ENCODE measurements at regions not wholly inside any gene's neighbourhood (a gene's known extent, or its start where the extent isn't known, plus 50 kb on each side); places are given as distances from the start of the nearest gene placed in this dataset.

- DNase-seq: no peak
These were observed 496.4 kb upstream of the CBLB start for GRCh38 chr3:106365061-106365691.

GRCh38 chr3:106366352-106366751, 497.5 kb upstream of the CBLB start:
- no peak for DNase-seq

- no peak for DNase-seq
These were observed 498.7 kb upstream of the CBLB start for GRCh38 chr3:106367496-106367895.

- DNase-seq: no peak
These were observed 502.6 kb upstream of the CBLB start for GRCh38 chr3:106371221-106371970.

GRCh38 chr3:106371971-106372805, 503.4 kb upstream of the CBLB start:
- DNase-seq: no peak

GRCh38 chr3:106372806-106373190, 504.0 kb upstream of the CBLB start:
- DNase-seq: no peak

- DNase-seq: no peak
These were observed 507.3 kb upstream of the CBLB start for GRCh38 chr3:106376016-106376570.

GRCh38 chr3:106379251-106379750, 510.5 kb upstream of the CBLB start:
- DNase-seq: no peak

GRCh38 chr3:106380232-106380631, 511.4 kb upstream of the CBLB start:
- no peak for DNase-seq

- DNase-seq: no peak
These were observed 512.6 kb upstream of the CBLB start for GRCh38 chr3:106381286-106381938.

- DNase-seq: no peak
These were observed 513.1 kb upstream of the CBLB start for GRCh38 chr3:106381939-106382335.

- no peak for DNase-seq
These were observed 517.2 kb upstream of the CBLB start for GRCh38 chr3:106386050-106386449.

GRCh38 chr3:106392915-106393314, 524.1 kb upstream of the CBLB start:
- no peak for DNase-seq

GRCh38 chr3:106397006-106397405, 528.2 kb upstream of the CBLB start:
- DNase-seq: no peak

- no peak for DNase-seq
These were observed 530.2 kb upstream of the CBLB start for GRCh38 chr3:106398891-106399600.

- no peak for DNase-seq
These were observed 530.9 kb upstream of the CBLB start for GRCh38 chr3:106399761-106400160.

- no peak for DNase-seq
These were observed 533.1 kb upstream of the CBLB start for GRCh38 chr3:106401666-106402490.

- no peak for DNase-seq
These were observed 534.7 kb upstream of the CBLB start for GRCh38 chr3:106403371-106404145.

GRCh38 chr3:106413683-106414082, 544.9 kb upstream of the CBLB start:
- DNase-seq: no peak

- DNase-seq: no peak
These were observed 551.8 kb upstream of the CBLB start for GRCh38 chr3:106420628-106421027.

Measured in NCI-H526 treated with DMSO at 0.1 percent for 48 hours (cell line).